GM21381 (cell line): ENCODE measurements at regions not wholly inside any gene's neighbourhood (a gene's known extent, or its start where the extent isn't known, plus 50 kb on each side); places are given as distances from the start of the nearest gene placed in this dataset.
"Not testable (repeated sequence)": the region's sequence is repeated elsewhere in the genome, so short reads cannot be mapped to it uniquely, and the experiment has no call there.

Experiments
- ATAC-seq: cut with Tn5 transposase; IDR thresholded peaks from one replicate; pipeline ENCODE4 v1.9.1; 2021; ENCODE audit warnings: mild to moderate bottlenecking, moderate library complexity; ENCODE audit not compliant: unreplicated experiment

DNA sequence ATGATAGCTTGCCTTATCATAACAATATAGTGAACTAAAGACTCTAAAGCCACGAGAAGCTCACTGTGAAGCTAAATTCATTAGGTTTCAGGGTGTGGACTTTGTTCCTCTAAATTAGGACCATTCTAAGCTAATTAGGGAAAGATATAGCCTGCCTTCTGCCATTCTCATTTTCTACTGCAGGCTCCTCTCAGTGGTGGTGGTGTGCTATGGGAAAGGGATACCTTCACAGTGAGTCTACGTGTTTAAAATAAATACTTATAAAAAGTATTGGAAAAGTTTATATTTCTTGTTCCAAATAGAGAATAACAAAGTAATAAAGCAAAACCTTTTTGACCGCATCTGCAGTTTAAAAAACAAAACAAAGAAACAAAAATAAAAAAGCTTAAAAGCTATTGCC is 327.7 kb downstream of the PAPSS1 start:
- no peak for ATAC-seq

DNA sequence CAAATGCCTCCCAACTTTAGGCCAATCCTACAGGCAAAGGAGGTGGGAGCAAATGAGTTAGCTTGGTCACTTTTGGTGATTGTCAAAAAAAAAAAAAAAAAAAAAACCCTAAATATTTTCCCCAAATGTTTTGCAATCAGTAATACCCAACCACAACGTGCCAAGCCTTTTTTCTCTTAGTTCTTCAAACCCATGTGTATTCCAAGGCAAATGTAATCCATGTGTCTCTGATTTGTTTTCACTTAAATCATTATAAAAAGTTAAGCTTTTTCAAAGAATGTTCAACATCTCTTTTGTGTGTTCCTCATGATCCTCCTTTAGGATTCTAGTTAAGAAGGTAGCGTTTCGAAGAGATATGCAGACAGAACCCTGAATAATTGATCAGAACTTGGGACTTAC is 328.4 kb downstream of the PAPSS1 start:
- ATAC-seq: no peak

DNA sequence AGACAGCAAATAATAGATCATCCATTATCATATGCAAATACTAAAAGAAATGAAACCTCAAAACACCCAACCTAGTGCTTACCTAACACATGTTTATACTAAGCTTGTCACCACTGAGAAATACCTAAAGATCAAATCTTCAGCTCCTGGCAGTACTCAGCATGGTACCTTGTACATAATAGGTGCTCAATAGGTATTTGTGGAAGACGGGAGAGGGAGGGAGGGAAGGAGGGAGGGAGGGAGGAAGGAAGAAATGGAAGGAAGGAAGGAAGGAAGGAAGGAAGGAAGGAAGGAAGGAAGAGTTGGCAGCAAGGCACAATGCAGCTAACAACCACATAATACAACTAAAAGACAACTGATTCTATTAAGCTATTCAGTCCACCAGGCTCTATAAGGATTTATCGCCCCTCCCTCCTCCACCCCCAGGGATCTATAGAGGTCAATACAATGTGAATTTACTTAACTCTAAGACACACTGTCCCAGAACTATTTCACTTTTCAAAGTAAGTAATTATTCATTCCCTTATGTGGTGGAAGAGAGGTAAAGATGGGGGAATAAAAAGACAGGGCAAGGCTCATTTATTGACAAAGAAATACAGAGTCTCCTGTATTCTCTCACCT is 328.9 kb downstream of the PAPSS1 start:
- ATAC-seq: no peak

DNA sequence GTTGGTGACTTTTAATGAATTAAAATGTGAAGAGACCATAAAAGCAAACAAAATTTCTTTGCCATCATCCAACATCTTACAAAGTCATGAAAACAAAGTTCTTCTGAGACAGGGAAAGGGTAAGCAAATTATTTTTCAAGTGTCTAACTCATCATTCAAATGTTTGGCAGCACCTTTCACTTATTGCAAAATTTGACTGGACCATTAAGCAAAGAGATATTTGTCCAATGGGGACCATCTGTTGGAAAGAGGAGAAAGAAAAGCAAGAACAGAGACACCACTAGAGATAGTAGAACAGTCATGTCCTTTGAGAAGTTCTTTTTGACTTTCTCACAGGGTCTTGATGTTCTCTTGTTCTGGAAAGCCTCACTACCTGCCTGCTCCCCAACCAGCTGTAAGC is 330.1 kb downstream of the PAPSS1 start:
- no peak for ATAC-seq

DNA sequence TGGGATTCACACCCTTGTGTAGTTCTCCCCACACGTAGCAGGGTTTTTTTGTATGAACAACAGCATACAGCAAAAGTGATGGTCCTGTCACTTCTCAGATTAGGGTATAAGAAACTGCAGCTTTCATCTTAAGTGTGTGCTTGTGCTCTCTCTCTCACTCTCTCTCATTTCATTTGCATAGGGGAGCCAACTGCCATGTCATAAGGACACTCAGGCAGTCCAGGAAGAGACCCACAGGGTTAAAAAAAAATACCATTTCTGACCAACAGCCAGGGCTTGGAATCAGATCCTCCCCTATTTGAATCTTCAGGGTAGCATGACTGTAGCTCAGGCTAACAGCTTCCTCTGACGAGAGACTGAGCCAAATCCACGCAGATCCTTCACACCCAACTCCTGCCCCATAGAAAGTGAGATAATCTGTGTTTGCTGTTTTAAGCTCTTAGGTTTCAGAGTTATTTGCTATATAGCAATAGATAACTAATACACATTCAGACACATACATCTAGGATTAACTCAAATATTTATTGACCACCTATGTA is 331.2 kb downstream of the PAPSS1 start:
- ATAC-seq: no peak

DNA sequence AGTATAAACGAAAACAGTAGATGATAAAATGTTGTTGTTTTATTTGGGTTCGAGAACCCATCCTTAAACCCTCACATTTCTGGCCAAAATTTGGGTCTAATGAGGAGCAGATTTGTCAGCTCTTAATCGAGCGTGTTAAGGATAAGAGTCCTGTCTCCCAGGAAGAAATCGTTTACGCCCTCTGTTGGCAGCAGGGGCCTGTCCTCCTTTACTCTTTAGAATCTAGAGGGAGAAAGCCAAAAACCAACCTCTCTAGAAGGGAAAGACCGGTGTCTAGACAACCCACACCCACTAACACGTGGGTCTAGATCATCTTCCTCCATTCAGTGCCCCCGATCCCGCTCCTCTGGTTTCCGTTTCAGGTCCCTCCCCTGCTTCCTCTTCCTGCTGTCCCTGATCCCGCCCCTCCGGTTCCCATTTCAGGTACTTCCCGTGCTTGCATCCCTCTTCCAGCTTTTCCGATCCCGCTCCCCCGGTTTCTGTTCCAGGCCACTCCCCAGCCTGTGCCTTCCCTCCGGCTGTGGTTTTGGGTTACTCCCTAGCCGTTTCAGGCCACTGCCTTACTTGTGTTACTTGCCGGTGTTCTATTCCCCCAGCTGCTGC is 339.1 kb downstream of the PAPSS1 start:
- no peak for ATAC-seq

DNA sequence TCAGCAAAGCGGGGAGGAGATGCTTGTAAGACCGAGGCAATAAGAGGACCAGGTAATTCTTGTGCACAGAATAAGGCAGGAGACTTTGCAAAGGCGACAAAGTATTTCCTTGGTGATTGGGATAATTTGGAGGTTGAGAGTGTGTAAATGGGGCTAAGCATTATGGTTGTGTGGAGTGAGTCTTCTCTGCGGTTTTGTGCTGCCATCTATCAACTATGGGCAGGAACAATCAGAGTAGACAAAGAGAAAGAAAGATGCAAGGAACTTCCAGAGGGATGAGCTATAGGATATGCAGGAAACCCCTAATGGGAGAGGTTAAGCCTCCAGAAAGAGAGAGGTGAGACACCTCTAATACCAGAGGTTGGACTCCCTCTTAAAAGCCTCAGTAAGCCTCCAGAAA is 339.8 kb downstream of the PAPSS1 start:
- ATAC-seq: no peak

DNA sequence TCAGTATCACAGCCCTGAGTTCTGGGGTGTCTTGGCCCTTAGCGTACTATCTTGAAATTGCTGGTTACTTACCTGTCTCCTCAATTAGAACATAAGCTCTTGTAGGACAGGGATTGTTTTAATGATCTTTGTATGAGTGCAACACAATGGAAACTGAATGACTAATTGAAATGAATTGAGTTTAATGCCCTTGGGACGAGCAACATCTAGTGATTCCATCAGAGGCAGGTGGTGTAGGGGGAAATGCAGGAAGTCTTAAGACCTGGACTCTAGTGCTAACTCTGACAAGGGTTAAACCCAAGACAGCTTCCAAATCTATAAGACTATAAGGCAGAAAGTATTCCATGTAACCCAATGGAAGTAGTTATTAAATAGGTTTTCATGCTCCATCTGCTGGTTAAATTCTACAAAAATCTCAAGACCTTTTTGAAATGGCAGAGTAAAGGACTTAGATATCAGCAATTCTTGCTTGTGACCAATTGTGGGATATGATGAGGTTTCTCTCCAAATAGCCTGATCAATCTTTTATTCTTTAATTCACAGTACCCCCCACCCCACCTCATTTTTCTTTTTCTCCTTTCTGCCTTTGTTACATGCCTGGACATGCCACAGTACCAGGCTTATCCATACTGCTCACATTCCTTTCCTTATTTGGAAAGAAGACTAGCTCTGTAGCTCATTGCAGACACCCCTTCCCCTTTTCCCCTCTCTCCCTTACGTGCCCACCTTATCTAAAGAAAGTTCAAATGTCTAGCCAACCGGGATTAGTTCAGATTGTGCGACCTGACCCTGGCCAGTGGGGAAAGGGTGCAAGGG is 340.8 kb downstream of the PAPSS1 start:
- no peak for ATAC-seq

DNA sequence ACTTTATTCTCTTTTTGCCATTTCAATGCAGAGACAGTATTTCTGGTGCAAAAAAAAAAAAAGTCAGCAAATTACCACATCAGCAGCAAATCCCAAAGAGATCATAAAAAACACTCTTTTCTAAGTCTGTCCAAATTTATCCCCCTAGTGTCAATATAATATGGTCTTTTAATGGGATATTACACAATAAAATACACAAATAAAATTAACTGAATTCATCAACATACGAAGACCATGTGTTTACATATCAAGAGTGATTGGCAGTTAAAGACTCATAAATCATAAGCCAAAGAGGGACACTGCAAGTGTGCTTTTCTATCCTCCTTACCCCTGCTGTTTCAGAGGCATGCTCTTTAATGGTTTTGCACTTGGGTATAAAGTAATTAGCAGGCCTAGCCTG is 340.2 kb upstream of the DKK2 start:
- no peak for ATAC-seq

DNA sequence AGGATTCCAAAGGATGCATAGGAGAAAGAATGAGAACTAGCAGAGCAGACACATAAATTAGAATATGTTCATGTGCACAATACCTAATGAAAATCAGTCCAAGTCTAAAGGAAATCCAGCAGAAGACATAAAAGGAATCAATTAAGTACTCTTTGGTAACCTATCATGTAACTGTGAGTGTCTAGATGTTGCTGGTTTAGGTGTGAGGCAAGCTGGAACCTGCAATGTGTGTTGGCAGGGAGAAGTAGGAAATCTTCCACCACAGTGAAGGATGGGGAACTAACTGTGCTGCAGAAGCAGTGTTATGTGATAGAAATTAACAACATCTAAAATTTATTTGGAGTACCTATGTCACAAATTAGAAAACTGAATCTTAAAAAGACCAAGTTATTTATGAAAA is 330.8 kb upstream of the DKK2 start:
- ATAC-seq: no peak

DNA sequence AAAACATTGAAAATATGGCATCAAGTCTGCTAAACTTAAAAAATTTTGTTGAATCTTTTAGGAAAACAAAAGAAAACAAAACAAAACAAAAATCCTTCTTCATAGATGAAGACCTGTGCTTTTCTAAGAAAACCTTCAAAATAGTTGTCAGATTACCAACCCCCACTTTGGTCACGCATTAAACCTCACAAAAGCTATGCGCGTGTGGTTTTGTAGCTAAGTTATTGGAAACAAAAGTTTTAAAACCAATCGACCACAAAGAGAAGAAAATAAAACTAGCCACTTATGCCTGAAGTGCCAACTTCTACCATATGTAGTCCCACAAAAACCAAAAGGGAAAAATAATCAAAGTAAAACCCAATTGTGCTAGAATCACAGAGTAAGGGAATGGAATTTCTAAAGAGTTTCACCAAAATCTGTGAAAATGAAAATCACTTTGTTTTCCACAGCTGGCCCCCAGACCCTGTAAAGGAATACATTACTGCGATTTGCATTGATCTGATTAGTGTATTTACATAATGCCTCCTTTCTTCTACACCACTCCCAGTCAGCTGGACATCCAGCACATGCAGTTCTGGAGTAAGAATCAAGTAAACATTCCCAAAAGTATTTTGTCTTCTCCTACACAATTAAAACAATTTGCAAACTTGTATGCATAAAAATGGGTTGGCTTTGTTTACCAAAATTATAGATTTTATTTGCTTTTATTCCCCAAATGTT is 330.1 kb upstream of the DKK2 start:
- ATAC-seq: no peak

DNA sequence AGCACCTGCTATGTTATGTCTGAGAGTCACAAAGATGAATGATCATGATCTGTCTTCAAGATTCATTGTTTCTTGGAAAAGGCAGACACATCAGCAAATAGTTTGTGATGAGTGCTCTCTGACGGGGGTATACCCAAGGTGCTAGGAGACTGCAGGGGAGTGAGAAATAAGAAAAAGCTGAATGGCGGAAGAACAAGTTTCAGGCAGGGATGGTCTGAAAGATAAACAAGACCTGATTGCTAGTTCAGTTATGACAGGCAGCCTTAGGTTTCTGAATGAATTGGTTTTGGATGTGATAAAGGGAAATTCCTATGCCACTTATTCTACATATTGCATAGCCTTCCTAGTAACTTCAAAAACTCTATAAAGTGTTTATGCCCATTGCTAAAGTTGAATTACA is 327.0 kb upstream of the DKK2 start:
- ATAC-seq: peak; percentile 55

DNA sequence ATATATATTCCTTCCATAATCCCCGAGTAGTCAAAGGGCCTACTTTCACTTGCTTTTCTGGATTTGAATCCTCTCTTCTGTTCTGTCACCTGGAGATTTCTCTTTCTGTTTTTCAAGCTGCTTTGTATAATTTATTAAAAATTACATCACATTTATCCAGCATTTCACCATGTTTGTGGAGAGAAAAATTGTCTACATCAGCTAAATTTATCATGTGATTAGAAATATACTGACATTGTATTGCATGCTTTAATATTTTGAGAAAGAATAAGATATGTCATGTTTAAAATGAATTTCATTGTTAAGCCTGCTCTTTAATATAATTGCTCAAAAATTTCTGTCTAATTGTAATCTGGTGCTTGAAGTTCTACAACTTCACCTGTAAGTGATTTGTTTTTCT is 323.1 kb upstream of the DKK2 start:
- no peak for ATAC-seq

DNA sequence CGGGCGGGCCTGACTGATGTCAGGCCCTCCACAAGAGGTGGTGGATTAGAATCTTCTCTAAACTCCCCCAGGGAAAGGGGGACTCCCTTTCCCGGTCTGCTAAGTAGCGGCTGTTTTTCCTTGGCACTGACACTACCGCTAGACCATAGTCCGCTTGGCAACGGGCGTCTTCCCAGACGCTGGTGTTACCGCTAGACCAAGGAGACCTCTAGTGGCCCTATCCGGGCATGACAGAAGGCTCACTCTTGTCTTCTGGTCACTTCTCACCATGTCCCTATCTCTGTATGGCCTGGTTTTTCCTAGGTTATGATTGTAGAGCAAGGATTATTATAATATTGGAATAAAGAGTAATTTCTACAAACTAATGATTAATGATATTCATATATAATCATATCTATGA is 318.2 kb upstream of the DKK2 start:
- not testable (repeated sequence) for ATAC-seq

DNA sequence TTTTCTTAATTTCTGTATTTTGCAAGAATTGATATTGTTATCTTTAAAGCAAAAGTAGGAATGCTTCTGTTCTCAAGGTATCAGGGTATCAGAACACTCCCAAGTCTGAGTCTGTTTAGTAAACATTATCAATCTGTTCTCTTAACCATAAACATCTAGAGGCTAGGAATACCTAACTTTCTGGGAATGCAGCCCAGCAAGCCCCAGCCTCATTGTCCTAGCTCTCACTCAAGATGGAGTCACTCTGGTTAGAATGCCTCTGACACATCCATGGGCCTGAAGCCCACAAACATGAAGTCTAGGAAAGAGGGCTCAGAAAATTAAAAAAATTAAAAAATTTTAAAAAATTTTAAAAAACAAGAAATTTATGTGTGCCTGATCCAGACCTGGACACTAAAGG is 315.1 kb upstream of the DKK2 start:
- no peak for ATAC-seq

DNA sequence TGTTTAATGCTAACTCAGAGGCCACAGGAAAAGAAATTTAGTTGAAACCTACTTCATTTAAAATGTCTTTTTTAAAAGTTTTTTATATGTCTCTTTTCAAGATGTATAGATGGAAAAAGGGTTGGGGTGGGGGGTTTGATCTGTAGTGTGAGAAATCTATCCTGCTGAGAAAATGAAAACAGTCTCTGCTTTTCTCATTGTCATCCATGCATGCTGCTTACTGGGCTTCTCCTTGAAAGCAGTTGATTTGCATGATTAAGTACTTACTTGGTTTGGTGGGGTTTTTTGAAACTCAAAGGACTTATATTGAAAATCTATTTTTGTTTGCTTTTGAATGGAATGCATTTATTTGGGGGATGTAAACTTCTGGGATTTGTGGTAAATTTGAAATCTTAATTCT is 313.6 kb upstream of the DKK2 start:
- no peak for ATAC-seq

DNA sequence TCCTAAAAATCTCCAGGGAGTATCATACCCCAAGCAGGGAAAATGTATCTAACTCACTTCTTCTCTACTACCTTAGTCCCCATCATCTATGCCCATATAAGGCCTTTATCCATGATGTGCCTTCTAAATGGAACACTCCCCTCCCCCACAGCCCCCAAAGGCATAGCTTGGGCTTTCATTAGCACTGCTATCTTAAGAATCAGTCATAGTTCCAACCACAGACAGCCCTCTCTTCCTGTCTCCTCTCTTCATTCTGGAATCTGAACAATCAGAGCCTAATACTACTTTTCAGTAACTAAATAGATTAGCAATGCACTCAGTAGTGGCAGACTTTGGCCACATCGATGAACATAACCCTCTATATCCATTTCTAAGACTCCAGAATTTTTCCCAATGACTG is 313.2 kb upstream of the DKK2 start:
- ATAC-seq: no peak

DNA sequence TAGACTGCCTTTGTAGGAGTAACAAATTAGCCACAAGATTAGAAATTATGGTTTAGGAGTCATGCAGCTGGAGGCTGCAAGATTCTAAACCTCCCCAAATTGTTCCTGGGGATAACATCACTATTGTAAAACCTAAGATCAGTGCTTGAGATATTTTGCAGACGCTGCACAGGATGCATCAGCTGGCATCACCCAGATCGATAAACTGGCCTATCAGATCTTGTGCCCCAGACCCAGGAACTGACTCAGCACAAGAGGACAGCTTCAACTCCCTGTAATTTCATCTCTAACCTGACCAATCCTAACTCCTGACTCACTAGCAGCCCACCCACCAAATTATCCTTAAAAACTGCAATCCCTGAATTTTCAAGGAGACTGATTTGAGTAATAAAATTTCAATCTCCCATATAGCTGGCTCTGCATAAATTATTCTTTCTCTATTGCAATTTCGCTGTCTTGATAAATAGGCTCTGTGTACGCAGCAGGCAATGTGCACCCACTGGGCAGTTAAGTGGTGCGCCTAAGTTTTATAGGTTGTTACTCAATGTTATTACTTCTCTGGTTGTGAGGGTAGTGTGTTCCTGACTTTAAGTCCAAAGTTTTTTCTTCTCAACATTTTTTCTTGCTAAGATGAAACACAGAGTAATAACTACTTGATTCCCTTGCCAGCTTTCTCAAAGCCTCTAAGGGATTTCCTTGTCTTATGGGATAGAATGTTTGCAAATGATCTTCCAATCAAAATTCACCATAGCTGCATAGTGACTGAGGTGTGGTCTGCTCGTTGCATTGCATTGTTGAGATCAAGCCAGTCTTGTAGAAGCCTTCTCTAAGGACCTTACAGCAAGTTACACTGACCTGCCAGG is 312.3 kb upstream of the DKK2 start:
- no peak for ATAC-seq

DNA sequence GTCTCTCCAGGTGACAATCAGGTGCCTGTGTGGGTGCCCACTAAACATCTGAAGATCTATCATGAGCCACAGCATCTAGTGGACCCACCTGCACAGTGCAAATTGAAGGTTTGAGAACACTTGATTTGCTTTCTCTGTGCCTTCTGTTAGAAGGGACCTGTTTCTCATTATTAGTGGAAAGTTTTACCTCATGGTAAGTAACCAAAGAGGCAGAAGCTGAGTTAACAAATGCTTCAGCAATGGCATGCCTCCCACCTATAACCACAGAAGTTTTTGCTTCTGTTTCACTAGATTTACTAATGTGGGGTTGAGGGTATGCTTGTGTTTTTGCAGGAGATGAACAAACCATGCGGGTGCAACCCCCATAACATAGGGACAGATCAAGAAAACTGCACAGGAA is 297.4 kb upstream of the DKK2 start:
- ATAC-seq: no peak

DNA sequence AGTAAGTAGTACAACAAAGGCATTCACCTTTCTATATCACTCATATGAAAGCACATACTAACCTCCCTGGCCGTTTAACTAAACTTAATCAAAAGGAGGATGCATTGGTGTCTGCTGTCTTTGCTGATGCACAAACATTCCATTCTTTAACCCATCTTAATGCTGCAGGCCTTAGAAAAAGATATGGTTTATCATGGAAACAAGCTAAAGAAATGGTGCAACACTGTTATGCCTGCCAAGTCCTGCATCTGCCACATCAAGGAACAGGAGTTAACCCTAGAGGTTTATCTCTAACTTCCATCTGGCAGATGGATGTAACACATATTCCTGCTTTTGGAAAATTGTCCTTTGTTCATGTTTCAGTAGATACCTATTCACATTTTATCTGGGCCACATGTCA is 296.5 kb upstream of the DKK2 start:
- not testable (repeated sequence) for ATAC-seq

DNA sequence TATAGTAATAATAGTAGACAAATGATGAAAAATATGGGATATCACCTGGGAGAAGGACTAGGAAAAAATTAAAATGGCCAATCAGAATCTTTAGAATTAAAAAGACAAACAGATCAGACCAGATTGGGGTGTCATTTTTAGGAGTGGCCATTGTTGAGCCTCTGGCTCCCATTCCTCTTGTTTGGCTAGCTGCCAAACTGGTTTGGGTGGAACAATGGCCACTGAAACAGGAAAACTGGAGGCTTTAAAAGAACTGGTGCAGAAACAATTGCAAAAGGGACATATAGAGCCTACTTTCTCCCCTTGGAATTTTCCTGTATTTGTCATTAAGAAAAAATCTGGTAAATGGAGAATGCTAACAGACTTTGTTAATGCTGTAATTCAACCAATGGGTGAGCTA is 294.8 kb upstream of the DKK2 start:
- no peak for ATAC-seq
